Pancreas (tissue), 10 donors: ENCODE measurements at regions not wholly inside any gene's neighbourhood (a gene's known extent, or its start where the extent isn't known, plus 50 kb on each side); places are given as distances from the start of the nearest gene placed in this dataset.

ENCODE experiments used
- ATAC-seq, 4 donors: fragments of 200-7000 bp; cut with Tn5 transposase; one replicate each; pipeline versions ENCODE4 v1.8.0 to v1.9.1; 2020; ENCODE audit warnings: mild to moderate bottlenecking in 4 of 4, moderate library complexity in 4 of 4
- DNase-seq, 6 donors: peaks; one replicate each; pipeline ENCODE4 v3.0.0-alpha.2; 2020
- FAIRE-seq: peaks from 2 replicates; lab custom pipeline; 2012; peaks lifted over from hg19 to GRCh38; lab: Jason Lieb, UNC
- H3K27ac ChIP-seq, 4 donors: fragments of 200-600 bp; sonication (generic); 1 replicate in 3 of 4; 2 replicates in 1 of 4; pipeline versions ENCODE4 v1.5.0 to v1.8.0; 2020
- H3K27me3 ChIP-seq, 4 donors: fragments of 200-600 bp; one replicate each; pipeline ENCODE4 v1.8.0; 2021
- H3K36me3 ChIP-seq, 3 donors: fragments of 200-600 bp; sonication (generic) in 1 of 3; one replicate each; pipeline versions ENCODE4 v1.5.0 to v1.8.0; 2020 to 2021
- H3K4me1 ChIP-seq, 3 donors: fragments of 200-600 bp; one replicate each; pipeline ENCODE4 v1.8.0; 2021
- H3K4me3 ChIP-seq, 4 donors: fragments of 200-600 bp; sonication (generic) in 2 of 4; one replicate each; pipeline versions ENCODE4 v1.5.0 to v1.8.0; 2020 to 2021
- H3K9me3 ChIP-seq, 4 donors: fragments of 200-600 bp; one replicate each; pipeline ENCODE4 v1.8.0; 2021
- CTCF ChIP-seq, 4 donors: fragments of 200-600 bp; sonication (generic) in 3 of 4; IDR thresholded peaks; one replicate each; pipeline versions ENCODE4 v1.5.0 to v1.8.0; 2021; ENCODE audit warnings: antibody characterized with exemption in 4 of 4
- WGBS, 2 donors: extraction: QIAGEN DNeasy Blood & Tissue Kit; methylation state at CpG; one replicate each; pipeline ENCODE4 v1.1.7; 2013; 5-methylcytosine and 5-hydroxymethylcytosine counted together
- intact Hi-C, 3 donors: fragments of 100-400 bp; cut with DNase I; formaldehyde crosslinking; loops; one replicate each; pipeline versions ENCODE4 v1.11.1 to v1.14.2; 2022
- donor health status: healthy with polysubstance abuse.
- donor health status: DM: no; HTN: no; CAD: no; lungs with moderate emphysema.
- donor health status: DM: no; HTN: no; CAD: no.
- donor health status: control.
- donor health status: control.
- donor health status: Bipolar disorder and iron deficiency.
- donor health status: DM: yes; HTN: yes; CAD: no.
- donor health status: DM: no; HTN: no; CAD: no.
- donor health status: DM: no; HTN: no; CAD: no.
- donor health status: DM: yes; HTN: yes; CAD: no.

- intact Hi-C loops = no loop called here
- FAIRE-seq (no peak), ATAC-seq (no peak), DNase-seq (no peak)
- H3K4me1 ChIP-seq = no peaks in the 10 kb centered on the region
- WGBS, 2 donors = 3 to 4% methylated on average over 2 of the region's 2 CpGs
- no peak overlapping the region for H3K4me3 ChIP-seq
- TF ChIP-seq CTCF (IDR thresholded peaks at IDR 0.05) = no peak
- H3K9me3 ChIP-seq = no peaks in the 10 kb centered on the region
- H3K27ac ChIP-seq = no peak overlapping the region
- no peaks in the 10 kb centered on the region for H3K36me3 ChIP-seq
- H3K27me3 ChIP-seq = no peaks in the 10 kb centered on the region
Measured at GRCh38 chr4:100063355-100063754, 113.3 kb upstream of the H2AZ1 start.

- no peak for TF ChIP-seq CTCF (IDR thresholded peaks at IDR 0.05)
- no peaks in the 10 kb centered on the region for H3K9me3 ChIP-seq
- intact Hi-C loops = no loop called here
- FAIRE-seq = no peak
- no peak overlapping the region for H3K4me3 ChIP-seq
- no peaks in the 10 kb centered on the region for H3K4me1 ChIP-seq
- no peak for ATAC-seq
- no peaks in the 10 kb centered on the region for H3K36me3 ChIP-seq
- H3K27me3 ChIP-seq = no peaks in the 10 kb centered on the region
- no peak for DNase-seq
- no peak overlapping the region for H3K27ac ChIP-seq
Measured at GRCh38 chr4:100062921-100063320, 112.8 kb upstream of the H2AZ1 start.

- H3K4me1 ChIP-seq = no peaks in the 10 kb centered on the region
- 35 to 47% methylated on average over 2 of the region's 2 CpGs for WGBS, 2 donors
- no peak overlapping the region for H3K27ac ChIP-seq
- H3K36me3 ChIP-seq = no peaks in the 10 kb centered on the region
- DNase-seq (no peak), ATAC-seq (no peak), FAIRE-seq (no peak)
- no peaks in the 10 kb centered on the region for H3K27me3 ChIP-seq
- no peak for TF ChIP-seq CTCF (IDR thresholded peaks at IDR 0.05)
- no peaks in the 10 kb centered on the region for H3K9me3 ChIP-seq
- intact Hi-C loops = no loop called here
- H3K4me3 ChIP-seq = no peak overlapping the region
Measured at GRCh38 chr4:100061835-100062234, 111.8 kb upstream of the H2AZ1 start.

- H3K4me1 ChIP-seq = no peaks in the 10 kb centered on the region
- no peaks in the 10 kb centered on the region for H3K27me3 ChIP-seq
- WGBS, 2 donors = 79 to 95% methylated on average over 5 of the region's 5 CpGs
- H3K4me3 ChIP-seq = no peak overlapping the region
- DNase-seq (no peak), FAIRE-seq (no peak), ATAC-seq (no peak)
- no peak for TF ChIP-seq CTCF (IDR thresholded peaks at IDR 0.05)
- H3K27ac ChIP-seq = no peak overlapping the region
- no peaks in the 10 kb centered on the region for H3K36me3 ChIP-seq
- H3K9me3 ChIP-seq = no peaks in the 10 kb centered on the region
- intact Hi-C loops = no loop called here
Measured at GRCh38 chr4:100060765-100061416, 110.8 kb upstream of the H2AZ1 start.

GRCh38 chr4:100059467-100059866 lies 109.4 kb upstream of the H2AZ1 start:
- intact Hi-C loops = no loop called here
- DNase-seq = no peak
- no peak for ATAC-seq
- no peak overlapping the region for H3K27ac ChIP-seq
- no peaks in the 10 kb centered on the region for H3K4me1 ChIP-seq
- no peak for TF ChIP-seq CTCF (IDR thresholded peaks at IDR 0.05)
- FAIRE-seq = no peak
- H3K9me3 ChIP-seq = no peaks in the 10 kb centered on the region
- no peaks in the 10 kb centered on the region for H3K36me3 ChIP-seq
- 85 to 90% methylated on average over 8 of the region's 8 CpGs for WGBS, 2 donors
- no peak overlapping the region for H3K4me3 ChIP-seq
- H3K27me3 ChIP-seq = no peaks in the 10 kb centered on the region
